BE2C (cell line): ENCODE measurements at regions not wholly inside any gene's neighbourhood (a gene's known extent, or its start where the extent isn't known, plus 50 kb on each side); places are given as distances from the start of the nearest gene placed in this dataset.

ENCODE experiments used
- DNase-seq: peaks from one replicate; pipeline ENCODE4 v3.0.0-alpha.2; 2020
- H3K27me3 ChIP-seq: fragments of 250-450 bp; sonication (Bioruptor Pico); 2 replicates; pipeline ENCODE4 v1.5.1; 2020; ENCODE audit warnings: mild to moderate bottlenecking
- H3K36me3 ChIP-seq: fragments of 250-450 bp; sonication (Bioruptor Pico); 2 replicates; pipeline ENCODE4 v1.5.1; 2020; ENCODE audit warnings: mild to moderate bottlenecking
- H3K4me1 ChIP-seq: fragments of 250-450 bp; sonication (Bioruptor Pico); 2 replicates; pipeline ENCODE4 v1.5.1; 2020
- H3K4me3 ChIP-seq: 2 replicates; pipeline ENCODE4 v1.5.1; 2011; ENCODE audit warnings: low read depth, low read length
- H3K9me3 ChIP-seq: fragments of 250-450 bp; sonication (Bioruptor Pico); 2 replicates; pipeline ENCODE4 v1.5.1; 2020
- TF ChIP-seq, protein P1 (sequence below): IDR thresholded peaks from 2 replicates; pipeline ENCODE4 v1.5.1; 2012; ENCODE audit warnings: mild to moderate bottlenecking, low read depth, low read length

DNA sequence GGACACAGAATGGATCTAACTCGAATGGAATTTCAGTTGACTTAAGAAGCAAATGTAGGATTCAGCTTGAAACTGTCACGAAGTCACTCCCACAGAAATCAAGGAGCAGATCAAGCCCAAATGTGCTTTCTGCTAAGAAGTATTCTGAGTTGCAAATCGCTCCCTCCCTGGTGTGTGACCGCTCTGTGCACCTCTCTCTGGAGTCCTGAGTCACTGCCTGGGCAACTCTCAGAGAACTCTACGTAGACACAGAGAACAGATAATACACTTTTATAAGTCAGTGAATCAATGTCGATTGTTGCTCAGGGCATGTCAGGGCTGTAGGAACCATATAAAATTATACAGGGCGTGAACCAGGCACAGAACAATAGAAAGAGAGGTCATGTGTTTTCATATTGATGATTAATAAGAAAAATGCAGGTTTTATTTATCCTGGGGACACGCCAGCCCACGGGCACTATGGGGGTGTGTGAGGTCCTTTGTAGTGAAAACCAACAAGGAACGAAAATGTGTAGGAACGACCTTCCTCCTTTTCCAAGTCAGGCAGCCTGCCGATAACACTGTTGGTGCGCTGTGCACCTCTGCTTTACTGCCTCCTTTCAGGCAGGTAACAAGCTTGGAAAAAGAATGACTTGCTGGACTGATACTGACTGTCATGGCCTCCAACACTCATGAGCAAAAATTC, 248.1 kb upstream of the FOXQ1 start:
- H3K4me1 ChIP-seq: no peaks in the 10 kb centered on the region
- TF ChIP-seq, protein P1, sequence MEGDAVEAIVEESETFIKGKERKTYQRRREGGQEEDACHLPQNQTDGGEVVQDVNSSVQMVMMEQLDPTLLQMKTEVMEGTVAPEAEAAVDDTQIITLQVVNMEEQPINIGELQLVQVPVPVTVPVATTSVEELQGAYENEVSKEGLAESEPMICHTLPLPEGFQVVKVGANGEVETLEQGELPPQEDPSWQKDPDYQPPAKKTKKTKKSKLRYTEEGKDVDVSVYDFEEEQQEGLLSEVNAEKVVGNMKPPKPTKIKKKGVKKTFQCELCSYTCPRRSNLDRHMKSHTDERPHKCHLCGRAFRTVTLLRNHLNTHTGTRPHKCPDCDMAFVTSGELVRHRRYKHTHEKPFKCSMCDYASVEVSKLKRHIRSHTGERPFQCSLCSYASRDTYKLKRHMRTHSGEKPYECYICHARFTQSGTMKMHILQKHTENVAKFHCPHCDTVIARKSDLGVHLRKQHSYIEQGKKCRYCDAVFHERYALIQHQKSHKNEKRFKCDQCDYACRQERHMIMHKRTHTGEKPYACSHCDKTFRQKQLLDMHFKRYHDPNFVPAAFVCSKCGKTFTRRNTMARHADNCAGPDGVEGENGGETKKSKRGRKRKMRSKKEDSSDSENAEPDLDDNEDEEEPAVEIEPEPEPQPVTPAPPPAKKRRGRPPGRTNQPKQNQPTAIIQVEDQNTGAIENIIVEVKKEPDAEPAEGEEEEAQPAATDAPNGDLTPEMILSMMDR: no peak
- no peaks in the 10 kb centered on the region for H3K36me3 ChIP-seq
- H3K4me3 ChIP-seq: no peak overlapping the region
- H3K27me3 ChIP-seq: peaks cover 12% of the 10 kb centered on the region
- H3K9me3 ChIP-seq: no peaks in the 10 kb centered on the region
- no peak for DNase-seq

DNA sequence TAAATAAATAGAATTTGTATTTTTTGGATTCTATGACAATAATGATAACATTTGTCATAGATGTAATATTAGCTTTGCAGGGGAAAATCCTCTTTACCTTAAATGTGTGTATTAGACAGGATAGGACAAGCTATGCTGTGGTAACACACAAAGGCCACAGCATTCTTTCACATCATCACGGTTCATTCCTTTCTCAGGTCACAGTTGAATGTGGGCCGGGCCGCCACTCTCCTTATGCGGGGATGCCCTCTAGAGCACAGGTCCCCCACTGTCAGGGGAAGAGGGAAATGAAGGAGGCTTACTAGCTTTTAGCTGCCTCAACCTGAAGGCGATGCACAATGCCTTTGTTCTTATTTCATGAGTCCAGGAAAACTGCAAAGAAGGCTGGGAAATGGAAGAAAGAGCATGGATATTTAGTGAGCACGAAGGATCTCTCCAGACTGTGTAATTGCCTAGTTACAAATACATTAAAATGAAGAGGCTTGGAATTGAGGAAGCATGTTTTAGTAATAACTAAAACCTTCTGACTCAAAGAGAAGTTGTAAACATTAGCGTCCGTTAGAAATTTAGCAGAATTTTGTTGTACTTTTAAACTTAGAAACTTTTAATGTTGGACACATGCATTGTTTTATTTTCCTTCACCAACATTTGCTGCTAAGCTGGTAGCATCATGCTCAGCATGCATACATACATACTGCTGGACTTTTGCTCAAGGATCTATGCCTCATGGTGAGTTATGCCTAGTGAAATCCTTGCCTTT, 248.9 kb upstream of the FOXQ1 start:
- TF ChIP-seq, protein P1: no peak
- no peaks in the 10 kb centered on the region for H3K9me3 ChIP-seq
- H3K4me1 ChIP-seq: no peaks in the 10 kb centered on the region
- H3K4me3 ChIP-seq: no peak overlapping the region
- no peaks in the 10 kb centered on the region for H3K36me3 ChIP-seq
- DNase-seq: no peak
- H3K27me3 ChIP-seq: peaks cover 17% of the 10 kb centered on the region

DNA sequence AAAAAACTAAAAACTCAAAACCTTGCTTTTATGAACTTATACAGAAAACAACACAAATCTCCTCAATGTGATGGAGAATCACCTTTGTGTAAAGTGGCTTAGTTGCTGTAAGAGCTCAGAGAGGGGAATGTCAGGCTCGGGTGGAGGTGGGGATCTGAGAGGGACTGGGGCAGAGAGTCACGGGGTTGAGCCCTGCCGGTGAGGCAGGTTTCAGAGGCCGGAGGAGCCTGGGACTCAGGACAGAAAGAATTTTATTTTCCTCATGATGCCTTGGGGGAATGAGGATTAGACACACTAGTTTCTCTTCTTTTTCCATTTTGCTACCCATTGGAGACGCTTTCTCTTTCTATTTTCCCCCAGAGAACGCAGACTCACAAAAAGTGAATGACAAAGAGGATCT, 252.3 kb upstream of the FOXQ1 start:
- no peak for DNase-seq
- Histone ChIP-seq H3K27me3 (peaks cover 13% of the 10 kb centered on the region), H3K36me3 (no peaks in the 10 kb centered on the region), H3K4me1 (no peaks in the 10 kb centered on the region), H3K9me3 (no peaks in the 10 kb centered on the region), H3K4me3 (no peak overlapping the region)
- TF ChIP-seq, protein P1: no peak

DNA sequence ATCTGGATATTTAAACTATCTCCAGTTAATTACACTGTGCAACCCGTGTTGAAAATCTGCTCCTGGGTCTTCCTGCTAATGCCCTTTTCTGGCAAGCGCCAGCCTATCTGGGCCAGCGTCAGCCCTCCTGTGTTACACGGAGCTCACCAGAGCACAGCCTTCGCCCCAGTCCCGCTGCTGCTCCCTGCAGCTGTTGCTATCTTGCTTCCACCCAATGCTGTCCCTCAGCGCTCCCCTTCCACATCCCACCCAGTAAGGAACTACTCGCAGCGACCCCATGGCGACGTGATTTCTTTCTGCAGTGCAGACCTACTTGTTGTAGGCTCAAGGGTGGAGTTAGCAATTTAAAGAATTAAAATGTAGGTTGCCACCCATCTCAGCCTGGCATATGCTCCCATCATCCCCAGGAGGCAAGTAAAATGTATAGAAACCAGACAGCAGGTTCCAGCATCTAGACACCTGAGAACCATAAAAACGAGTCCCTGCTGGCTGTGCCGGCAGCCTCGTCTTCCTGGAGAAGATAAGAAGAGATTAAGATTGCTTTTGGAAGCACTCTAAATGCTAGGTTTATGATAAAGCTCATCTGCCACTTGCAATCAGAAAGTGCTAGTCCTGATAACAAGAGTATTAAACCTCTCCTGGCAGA, 254.3 kb upstream of the FOXQ1 start:
- peaks cover 13% of the 10 kb centered on the region for H3K27me3 ChIP-seq
- no peaks in the 10 kb centered on the region for H3K9me3 ChIP-seq
- H3K36me3 ChIP-seq: no peaks in the 10 kb centered on the region
- no peak overlapping the region for H3K4me3 ChIP-seq
- TF ChIP-seq, protein P1: no peak
- no peak for DNase-seq
- no peaks in the 10 kb centered on the region for H3K4me1 ChIP-seq

DNA sequence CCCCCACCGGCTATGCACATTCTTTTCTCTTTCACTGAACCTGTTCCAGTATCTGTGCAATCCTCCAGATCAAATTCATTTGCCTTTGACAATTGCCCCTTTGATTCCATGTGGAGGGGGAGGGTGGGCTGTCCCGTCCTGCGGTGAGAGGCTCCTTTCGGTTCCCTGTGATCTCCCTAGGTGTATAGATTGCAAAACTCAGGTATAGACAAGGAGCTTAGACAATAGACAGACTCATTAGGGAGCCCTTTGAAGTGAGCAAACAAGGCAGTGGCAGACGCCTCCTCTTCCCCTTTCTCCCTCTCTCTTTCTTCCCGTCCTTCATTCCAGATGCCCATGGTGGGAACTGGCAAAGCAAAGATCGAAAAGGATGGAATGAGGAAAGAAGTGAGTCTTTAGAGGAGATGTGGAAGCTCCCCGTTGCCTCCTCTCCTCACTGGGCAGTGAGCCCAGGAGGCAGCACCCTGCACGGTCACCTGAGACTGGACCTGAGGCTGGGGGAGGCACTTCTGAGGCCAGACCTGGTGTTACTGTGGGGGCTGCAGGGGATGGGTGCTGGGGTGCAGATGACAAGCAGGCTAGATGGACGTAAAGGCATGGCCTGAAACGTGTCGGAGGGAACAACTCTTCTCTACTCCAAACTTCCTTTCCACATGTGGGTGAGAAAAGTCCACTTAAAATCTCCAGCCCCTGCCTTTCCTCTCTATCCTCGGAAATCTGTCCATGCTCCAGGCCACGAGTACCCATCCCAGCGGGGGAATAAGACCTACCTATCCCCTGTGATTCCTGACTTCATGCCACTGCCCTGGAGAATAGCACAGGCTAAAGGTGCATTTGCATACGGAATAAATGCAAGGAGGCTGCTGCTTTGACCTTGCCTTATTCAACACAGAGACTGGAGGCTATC, 256.6 kb upstream of the FOXQ1 start:
- Histone ChIP-seq H3K4me3 (no peak overlapping the region), H3K9me3 (no peaks in the 10 kb centered on the region), H3K27me3 (peaks cover 5% of the 10 kb centered on the region; the same call in 1 of the 2 replicates), H3K4me1 (no peaks in the 10 kb centered on the region), H3K36me3 (no peaks in the 10 kb centered on the region)
- TF ChIP-seq, protein P1: no peak
- no peak for DNase-seq
